Thyroid gland (tissue), 4 donors: ENCODE measurements at regions not wholly inside any gene's neighbourhood (a gene's known extent, or its start where the extent isn't known, plus 50 kb on each side); places are given as distances from the start of the nearest gene placed in this dataset.

Source experiments
- POLR2A ChIP-seq, 2 donors: fragments of 450-650 bp; IDR thresholded peaks; one replicate each; pipeline ENCODE4 v1.6.1; 2017; ENCODE audit warnings: antibody characterized with exemption in 2 of 2, mild to moderate bottlenecking in 2 of 2, moderate library complexity in 1 of 2
- TF ChIP-seq, protein P1 (sequence below), 6 experiments: fragments of 200-600 bp in 3 of 6; fragments of 450-650 bp in 3 of 6; sonication (generic) in 3 of 6; IDR thresholded peaks; one replicate each; pipeline ENCODE4 v1.5.1; 2016 to 2019; ENCODE audit warnings: antibody characterized with exemption in 6 of 6, mild to moderate bottlenecking in 2 of 6, inconsistent platforms in 1 of 6, moderate library complexity in 1 of 6

DNA sequence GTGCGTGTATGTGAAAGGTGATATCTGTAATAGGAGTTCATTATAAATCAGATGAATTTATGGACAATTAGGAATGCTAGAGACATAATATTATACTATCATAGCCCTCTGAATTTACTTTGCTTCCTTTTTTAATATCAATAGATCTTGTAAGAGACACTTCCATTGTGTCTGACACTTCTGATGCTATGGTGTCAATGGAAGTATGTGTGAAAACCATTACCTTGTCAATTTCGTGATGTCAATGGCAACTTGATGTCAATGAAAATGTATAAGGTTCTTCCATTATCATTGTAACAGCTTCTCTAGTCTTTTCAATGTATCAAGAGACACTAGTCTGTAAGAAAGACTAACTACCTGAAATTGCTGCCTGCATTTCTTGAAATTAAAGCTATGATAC is 296.8 kb upstream of the DPYD start:
- TF ChIP-seq, protein P1, sequence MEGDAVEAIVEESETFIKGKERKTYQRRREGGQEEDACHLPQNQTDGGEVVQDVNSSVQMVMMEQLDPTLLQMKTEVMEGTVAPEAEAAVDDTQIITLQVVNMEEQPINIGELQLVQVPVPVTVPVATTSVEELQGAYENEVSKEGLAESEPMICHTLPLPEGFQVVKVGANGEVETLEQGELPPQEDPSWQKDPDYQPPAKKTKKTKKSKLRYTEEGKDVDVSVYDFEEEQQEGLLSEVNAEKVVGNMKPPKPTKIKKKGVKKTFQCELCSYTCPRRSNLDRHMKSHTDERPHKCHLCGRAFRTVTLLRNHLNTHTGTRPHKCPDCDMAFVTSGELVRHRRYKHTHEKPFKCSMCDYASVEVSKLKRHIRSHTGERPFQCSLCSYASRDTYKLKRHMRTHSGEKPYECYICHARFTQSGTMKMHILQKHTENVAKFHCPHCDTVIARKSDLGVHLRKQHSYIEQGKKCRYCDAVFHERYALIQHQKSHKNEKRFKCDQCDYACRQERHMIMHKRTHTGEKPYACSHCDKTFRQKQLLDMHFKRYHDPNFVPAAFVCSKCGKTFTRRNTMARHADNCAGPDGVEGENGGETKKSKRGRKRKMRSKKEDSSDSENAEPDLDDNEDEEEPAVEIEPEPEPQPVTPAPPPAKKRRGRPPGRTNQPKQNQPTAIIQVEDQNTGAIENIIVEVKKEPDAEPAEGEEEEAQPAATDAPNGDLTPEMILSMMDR (IDR thresholded peaks at IDR 0.05): no peak
- no peak for TF ChIP-seq POLR2A (IDR thresholded peaks at IDR 0.05)
